Hepatocyte (in vitro differentiated cells): ENCODE measurements at regions not wholly inside any gene's neighbourhood (a gene's known extent, or its start where the extent isn't known, plus 50 kb on each side); places are given as distances from the start of the nearest gene placed in this dataset.

ENCODE experiments used
- DNase-seq: peaks from one replicate; pipeline ENCODE4 v3.0.0-alpha.2; 2016; ENCODE audit warnings: low spot score
- H2AFZ ChIP-seq: fragments of 200-600 bp; sonication (generic); 2 replicates; pipeline ENCODE4 v1.6.0; 2016; ENCODE audit warnings: antibody characterized with exemption, mild to moderate bottlenecking
- H3K27ac ChIP-seq: fragments of 200-600 bp; sonication (generic); 2 replicates; pipeline ENCODE4 v1.5.1; 2016; ENCODE audit warnings: mild to moderate bottlenecking
- H3K27me3 ChIP-seq: fragments of 200-600 bp; sonication (generic); 2 replicates; pipeline ENCODE4 v1.6.1; 2016
- H3K36me3 ChIP-seq: fragments of 200-600 bp; sonication (generic); replicated peaks from 2 replicates; pipeline ENCODE4 v1.5.1; 2016; ENCODE audit warnings: low read depth; ENCODE audit not compliant: insufficient read depth
- H3K4me1 ChIP-seq: fragments of 200-600 bp; sonication (generic); 2 replicates; pipeline ENCODE4 v1.5.1; 2016; ENCODE audit warnings: mild to moderate bottlenecking, moderate library complexity; ENCODE audit not compliant: insufficient read depth
- H3K4me2 ChIP-seq: fragments of 200-600 bp; sonication (generic); 2 replicates; pipeline ENCODE4 v1.6.0; 2016
- H3K4me3 ChIP-seq: fragments of 200-600 bp; sonication (generic); 2 replicates; pipeline ENCODE4 v1.5.1; 2016; ENCODE audit warnings: mild to moderate bottlenecking
- H3K79me2 ChIP-seq: fragments of 200-600 bp; sonication (generic); 2 replicates; pipeline ENCODE4 v1.6.0; 2017; ENCODE audit warnings: mild to moderate bottlenecking
- H3K9me2 ChIP-seq: fragments of 200-600 bp; sonication (generic); replicated peaks from 2 replicates; pipeline ENCODE4 v1.6.0; 2017; ENCODE audit warnings: mild to moderate bottlenecking; ENCODE audit not compliant: insufficient read depth
- H3K9me3 ChIP-seq: fragments of 200-600 bp; sonication (generic); 2 replicates; pipeline ENCODE4 v1.5.1; 2016; ENCODE audit warnings: low read depth, mild to moderate bottlenecking
- H4K20me1 ChIP-seq: fragments of 200-600 bp; sonication (generic); 2 replicates; pipeline ENCODE4 v1.6.0; 2016; ENCODE audit warnings: mild to moderate bottlenecking; ENCODE audit not compliant: insufficient read depth, poor library complexity, severe bottlenecking
- EZH2 ChIP-seq: fragments of 200-600 bp; sonication (generic); IDR thresholded peaks from 2 replicates; pipeline ENCODE4 v1.6.1; 2016; ENCODE audit warnings: antibody characterized with exemption, mild to moderate bottlenecking, borderline replicate concordance
- EZH2phosphoT487 ChIP-seq: fragments of 200-600 bp; sonication (generic); IDR thresholded peaks from one replicate; pipeline ENCODE4 v1.6.1; 2018; ENCODE audit warnings: antibody characterized with exemption, mild to moderate bottlenecking, low read depth, moderate library complexity; ENCODE audit not compliant: unreplicated experiment, severe bottlenecking
- WGBS: methylation state at CpG from one replicate; pipeline ENCODE4 v1.1.6; 2016; ENCODE audit warnings: low lambda C conversion rate; ENCODE audit errors: missing lambda C conversion rate; 5-methylcytosine and 5-hydroxymethylcytosine counted together
- TF ChIP-seq, protein P1 (sequence below): fragments of 200-600 bp; sonication (generic); IDR thresholded peaks from 2 replicates; pipeline ENCODE4 v1.5.1; 2016; ENCODE audit warnings: antibody characterized with exemption, mild to moderate bottlenecking; ENCODE audit not compliant: poor library complexity

DNA sequence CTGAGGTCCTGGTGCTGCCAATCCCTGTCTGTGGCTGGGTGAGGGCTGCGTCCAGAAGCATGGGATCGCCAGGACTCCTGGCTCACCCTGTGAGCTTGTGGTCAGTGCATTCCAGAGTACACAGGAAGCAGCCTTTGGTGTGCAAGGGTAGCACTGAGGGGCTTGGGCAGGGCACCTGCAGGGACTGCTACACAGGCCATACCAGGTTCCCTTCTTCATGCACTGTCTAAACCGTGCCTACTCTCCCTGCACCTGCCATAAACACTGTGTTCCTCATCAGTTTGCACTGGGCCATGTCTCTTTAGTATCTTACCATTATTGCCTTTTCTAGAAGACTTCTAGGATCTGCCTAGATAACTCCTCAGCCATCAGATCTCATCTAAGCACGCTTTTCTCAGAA, 72.8 kb upstream of the NKX2-2 start:
- no peaks in the 10 kb centered on the region for H3K36me3 ChIP-seq
- TF ChIP-seq EZH2phosphoT487 (no peak), EZH2 (no peak)
- TF ChIP-seq, protein P1, sequence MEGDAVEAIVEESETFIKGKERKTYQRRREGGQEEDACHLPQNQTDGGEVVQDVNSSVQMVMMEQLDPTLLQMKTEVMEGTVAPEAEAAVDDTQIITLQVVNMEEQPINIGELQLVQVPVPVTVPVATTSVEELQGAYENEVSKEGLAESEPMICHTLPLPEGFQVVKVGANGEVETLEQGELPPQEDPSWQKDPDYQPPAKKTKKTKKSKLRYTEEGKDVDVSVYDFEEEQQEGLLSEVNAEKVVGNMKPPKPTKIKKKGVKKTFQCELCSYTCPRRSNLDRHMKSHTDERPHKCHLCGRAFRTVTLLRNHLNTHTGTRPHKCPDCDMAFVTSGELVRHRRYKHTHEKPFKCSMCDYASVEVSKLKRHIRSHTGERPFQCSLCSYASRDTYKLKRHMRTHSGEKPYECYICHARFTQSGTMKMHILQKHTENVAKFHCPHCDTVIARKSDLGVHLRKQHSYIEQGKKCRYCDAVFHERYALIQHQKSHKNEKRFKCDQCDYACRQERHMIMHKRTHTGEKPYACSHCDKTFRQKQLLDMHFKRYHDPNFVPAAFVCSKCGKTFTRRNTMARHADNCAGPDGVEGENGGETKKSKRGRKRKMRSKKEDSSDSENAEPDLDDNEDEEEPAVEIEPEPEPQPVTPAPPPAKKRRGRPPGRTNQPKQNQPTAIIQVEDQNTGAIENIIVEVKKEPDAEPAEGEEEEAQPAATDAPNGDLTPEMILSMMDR = no peak
- no peaks in the 10 kb centered on the region for H3K27me3 ChIP-seq
- no peaks in the 10 kb centered on the region for H3K9me3 ChIP-seq
- no peak overlapping the region for H3K4me2 ChIP-seq
- no peak overlapping the region for H3K4me3 ChIP-seq
- no peaks in the 10 kb centered on the region for H3K9me2 ChIP-seq
- no peaks in the 10 kb centered on the region for H3K4me1 ChIP-seq
- H2AFZ ChIP-seq = no peak overlapping the region
- 85% methylated on average over 4 of the region's 4 CpGs for WGBS
- DNase-seq = no peak
- no peaks in the 10 kb centered on the region for H3K79me2 ChIP-seq
- H3K27ac ChIP-seq = no peak overlapping the region
- no peaks in the 10 kb centered on the region for H4K20me1 ChIP-seq

DNA sequence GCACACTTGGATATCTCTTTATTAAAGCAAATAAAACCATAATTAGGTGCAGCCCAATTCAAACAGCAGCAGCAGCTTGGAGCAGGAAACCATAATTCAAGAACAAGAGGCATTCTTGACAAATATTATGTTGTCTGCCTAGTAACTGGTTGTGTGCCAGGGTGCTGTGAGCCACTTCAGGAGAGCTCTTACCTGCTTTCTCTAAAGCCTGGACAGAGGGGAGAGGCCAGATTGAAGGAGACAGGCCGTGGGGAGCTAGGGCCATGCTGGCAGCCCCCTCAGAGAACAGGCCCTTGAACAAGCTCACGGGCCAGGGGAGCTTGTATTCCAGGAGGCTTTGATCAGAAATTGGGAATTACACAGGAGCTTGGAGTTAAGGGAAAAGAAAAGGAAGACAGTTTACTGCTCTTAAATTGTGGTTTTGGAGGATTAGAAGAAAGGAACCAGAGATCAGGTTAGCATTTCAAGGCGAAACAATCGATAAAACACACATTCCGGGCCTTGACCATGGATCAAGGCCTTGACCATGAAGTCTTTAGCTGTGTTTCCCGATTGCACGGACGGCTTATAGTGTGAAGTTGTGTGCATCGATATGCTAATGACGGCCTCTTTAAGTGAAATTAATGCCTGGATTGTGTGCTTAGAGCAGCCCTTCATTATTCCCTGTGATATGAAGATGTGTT, 69.8 kb upstream of the NKX2-2 start:
- peaks cover 14% of the 10 kb centered on the region for H3K27me3 ChIP-seq
- no peaks in the 10 kb centered on the region for H3K36me3 ChIP-seq
- H3K9me2 ChIP-seq = no peaks in the 10 kb centered on the region
- H3K4me1 ChIP-seq = no peaks in the 10 kb centered on the region
- H2AFZ ChIP-seq = no peak overlapping the region
- no peak overlapping the region for H3K27ac ChIP-seq
- H4K20me1 ChIP-seq = no peaks in the 10 kb centered on the region
- H3K4me3 ChIP-seq = no peak overlapping the region
- no peak for DNase-seq
- no peaks in the 10 kb centered on the region for H3K9me3 ChIP-seq
- WGBS = 89% methylated on average over 10 of the region's 10 CpGs
- H3K4me2 ChIP-seq = no peak overlapping the region
- no peaks in the 10 kb centered on the region for H3K79me2 ChIP-seq
- TF ChIP-seq EZH2phosphoT487 (no peak), EZH2 (no peak)
- TF ChIP-seq, protein P1 = no peak

DNA sequence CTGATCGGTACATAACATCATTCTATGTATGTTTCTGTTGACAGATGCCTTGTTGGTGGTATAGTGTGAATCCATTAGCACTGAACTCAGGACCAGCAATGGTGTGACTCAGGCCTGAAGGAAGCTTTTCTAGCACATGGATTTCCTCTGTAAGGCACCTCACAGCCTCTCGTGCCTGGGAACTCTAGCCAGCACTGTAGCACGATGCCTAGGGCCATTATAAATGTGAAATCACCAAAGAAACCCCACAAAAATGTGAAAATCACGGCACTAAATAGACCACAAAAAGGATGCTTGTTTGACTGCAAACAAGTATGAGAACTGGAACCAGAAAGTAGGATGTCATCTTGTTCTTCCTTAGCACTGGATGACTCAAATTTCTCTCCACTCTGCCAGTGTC, 63.7 kb upstream of the NKX2-2 start:
- WGBS = 60% methylated on average over 4 of the region's 4 CpGs
- no peak for DNase-seq

More for the DNA sequence above, 63.7 kb upstream of the NKX2-2 start:
- Histone ChIP-seq H3K4me2 (no peak overlapping the region), H3K79me2 (no peaks in the 10 kb centered on the region), H3K4me3 (no peak overlapping the region), H3K36me3 (no peaks in the 10 kb centered on the region), H3K27me3 (peaks cover 22% of the 10 kb centered on the region), H3K27ac (no peak overlapping the region), H3K9me2 (no peaks in the 10 kb centered on the region), H3K4me1 (no peaks in the 10 kb centered on the region), H4K20me1 (no peaks in the 10 kb centered on the region), H3K9me3 (no peaks in the 10 kb centered on the region), H2AFZ (no peak overlapping the region)
- TF ChIP-seq, protein P1 = no peak
- TF ChIP-seq EZH2 (no peak), EZH2phosphoT487 (no peak)
